IMR-90 (cell line): ENCODE measurements at regions not wholly inside any gene's neighbourhood (a gene's known extent, or its start where the extent isn't known, plus 50 kb on each side); places are given as distances from the start of the nearest gene placed in this dataset.

Experiments
- ATAC-seq: fragments of 200-7000 bp; cut with Tn5 transposase; 2 replicates; pipeline ENCODE4 v1.9.1; 2020; ENCODE audit warnings: low read depth, mild to moderate bottlenecking, moderate library complexity
- BruUV-seq: library from RNA; stranded (reverse); fragments of 400-500 nt; replicated peaks from 2 replicates; lab custom pipeline; 2021; lab: Mats Ljungman, UMichigan
- CTCF ChIA-PET: fragments of 300-600 bp; formaldehyde crosslinking; extraction: SDS; loops from one replicate; lab custom pipeline; 2021; ENCODE audit warnings: antibody characterized with exemption; lab: Yijun Ruan, JAX
- POLR2A ChIA-PET: fragments of 300-600 bp; sonication (Branson Sonifier 250); formaldehyde crosslinking; loops from one replicate; lab custom pipeline; 2022; ENCODE audit warnings: antibody characterized with exemption; ENCODE audit not compliant: unreplicated experiment; lab: Charles Lee
- DNase-seq: peaks from one replicate; pipeline ENCODE4 v3.0.0; 2013
- H2AFZ ChIP-seq: replicated peaks from 2 replicates; pipeline ENCODE3; 2013; ENCODE audit warnings: low read length, mild to moderate bottlenecking; ENCODE audit not compliant: poor library complexity
- H2AK5ac ChIP-seq: 2 replicates; pipeline ENCODE4 v1.6.1; 2013; ENCODE audit warnings: low read depth, low read length, inconsistent platforms
- H2AK9ac ChIP-seq: replicated peaks from 2 replicates; pipeline ENCODE3; 2013; ENCODE audit warnings: mild to moderate bottlenecking, low read depth, low read length, moderate library complexity; ENCODE audit not compliant: poor library complexity
- H2BK120ac ChIP-seq: 2 replicates; pipeline ENCODE4 v1.6.1; 2013; ENCODE audit warnings: low read depth, low read length, inconsistent platforms
- H2BK15ac ChIP-seq: 3 replicates; pipeline ENCODE4 v1.6.1; 2013; ENCODE audit warnings: low read depth, low read length, inconsistent platforms
- H2BK20ac ChIP-seq: 2 replicates; pipeline ENCODE4 v1.6.1; 2013; ENCODE audit warnings: low read depth, mild to moderate bottlenecking, inconsistent platforms, low read length, moderate library complexity
- H2BK5ac ChIP-seq: 2 replicates; pipeline ENCODE4 v1.6.1; 2013; ENCODE audit warnings: mild to moderate bottlenecking, low read depth, low read length, inconsistent platforms; ENCODE audit not compliant: poor library complexity, severe bottlenecking
- H3K14ac ChIP-seq: replicated peaks from 2 replicates; pipeline ENCODE4 v1.6.1; 2013; ENCODE audit warnings: low read depth, low read length, inconsistent platforms
- H3K18ac ChIP-seq: 2 replicates; pipeline ENCODE4 v1.6.1; 2013; ENCODE audit warnings: low read depth, low read length, control low read depth
- H3K23ac ChIP-seq: 2 replicates; pipeline ENCODE4 v1.6.1; 2013; ENCODE audit warnings: low read depth, low read length, inconsistent platforms
- H3K27ac ChIP-seq: 2 replicates; pipeline ENCODE4 v1.5.1; 2013; ENCODE audit warnings: mild to moderate bottlenecking, control low read depth, low read length; ENCODE audit not compliant: insufficient read depth
- H3K27me3 ChIP-seq: 2 replicates; pipeline ENCODE4 v1.6.1; 2013; ENCODE audit warnings: low read length; ENCODE audit not compliant: control insufficient read depth, insufficient read depth
- H3K36me3 ChIP-seq: 2 replicates; pipeline ENCODE4 v1.6.1; 2013; ENCODE audit warnings: low read length, mixed read lengths; ENCODE audit not compliant: control insufficient read depth, insufficient read depth
- H3K4ac ChIP-seq: 2 replicates; pipeline ENCODE4 v1.6.1; 2013; ENCODE audit warnings: low read depth, low read length, inconsistent platforms
- H3K4me1 ChIP-seq: 2 replicates; pipeline ENCODE4 v1.6.1; 2013; ENCODE audit warnings: low read length, mixed read lengths; ENCODE audit not compliant: control insufficient read depth, insufficient read depth
- H3K4me2 ChIP-seq: 2 replicates; pipeline ENCODE4 v1.6.1; 2013; ENCODE audit warnings: low read depth, mild to moderate bottlenecking, control low read depth, low read length, moderate library complexity
- H3K4me3 ChIP-seq: 2 replicates; pipeline ENCODE4 v1.5.1; 2013; ENCODE audit warnings: low read depth, mild to moderate bottlenecking, control low read depth, low read length, moderate library complexity; ENCODE audit not compliant: insufficient read depth
- H3K56ac ChIP-seq: 2 replicates; pipeline ENCODE4 v1.6.1; 2013; ENCODE audit warnings: low read length, inconsistent platforms; ENCODE audit not compliant: insufficient read depth; ENCODE audit errors: extremely low read depth
- H3K79me1 ChIP-seq, 2 experiments: 2 replicates each; pipeline ENCODE4 v1.6.1; 2013; ENCODE audit warnings: low read length in 2 of 2, inconsistent platforms in 1 of 2, low read depth in 1 of 2
- H3K9ac ChIP-seq: 2 replicates; pipeline ENCODE4 v1.6.1; 2013; ENCODE audit warnings: low read depth, low read length, control low read depth
- H3K9me1 ChIP-seq: 2 replicates; pipeline ENCODE4 v1.6.1; 2013; ENCODE audit warnings: low read length, inconsistent platforms; ENCODE audit not compliant: insufficient read depth
- H3K9me3 ChIP-seq: 2 replicates; pipeline ENCODE4 v1.6.1; 2013; ENCODE audit warnings: low read length; ENCODE audit not compliant: control insufficient read depth, insufficient read depth
- H4K20me1 ChIP-seq: 2 replicates; pipeline ENCODE4 v1.6.1; 2013; ENCODE audit warnings: low read length, inconsistent platforms; ENCODE audit not compliant: insufficient read depth
- H4K5ac ChIP-seq: 2 replicates; pipeline ENCODE4 v1.6.1; 2013; ENCODE audit warnings: mild to moderate bottlenecking, low read depth, low read length, control low read depth
- H4K8ac ChIP-seq, 2 experiments: 2 replicates each; pipeline ENCODE4 v1.6.1; 2013; ENCODE audit warnings: low read depth in 2 of 2, low read length in 2 of 2, control low read depth in 1 of 2, inconsistent platforms in 1 of 2
- H4K91ac ChIP-seq: 2 replicates; pipeline ENCODE4 v1.6.1; 2013; ENCODE audit warnings: low read depth, low read length, inconsistent platforms; ENCODE audit not compliant: insufficient read depth
- BHLHE40 ChIP-seq: fragments of 150-350 bp; IDR thresholded peaks from 2 replicates; pipeline ENCODE4 v1.6.1; 2016; ENCODE audit warnings: mild to moderate bottlenecking, low read depth, low read length
- CEBPB ChIP-seq: IDR thresholded peaks from 2 replicates; pipeline ENCODE4 v1.6.1; 2012; ENCODE audit warnings: low read depth, low read length, improper control_type of control experiment
- FOS ChIP-seq: fragments of 150-350 bp; IDR thresholded peaks from 2 replicates; pipeline ENCODE4 v1.6.1; 2016; ENCODE audit warnings: low read depth, low read length
- MAZ ChIP-seq: IDR thresholded peaks from 2 replicates; pipeline ENCODE4 v1.6.1; 2012; ENCODE audit warnings: low read depth, mild to moderate bottlenecking, low read length, improper control_type of control experiment, moderate library complexity, borderline replicate concordance
- WGBS, 2 experiments: methylation state at CpG; one replicate each; pipeline versions ENCODE4 v1.1.5 to v1.1.7; 2013; ENCODE audit warnings: missing lambda C conversion rate in 2 of 2; ENCODE audit not compliant: insufficient read length in 1 of 2; ENCODE audit errors: extremely low coverage in 2 of 2; 5-methylcytosine and 5-hydroxymethylcytosine counted together
- dilution Hi-C: fragments of 300-500 bp; cut with HindIII; formaldehyde crosslinking; loops from one replicate; pipeline ENCODE4 v1.14.3; 2018; ENCODE audit warnings: low sequenced_read_pairs; ENCODE audit not compliant: unreplicated experiment
- in situ Hi-C: fragments of 300-500 bp; cut with MboI; formaldehyde crosslinking; loops from 3 replicates; pipeline ENCODE4 v1.14.3; 2019; ENCODE audit warnings: low sequenced_read_pairs, inconsistent platforms, mixed read lengths
- intact Hi-C: fragments of 100-400 bp; cut with micrococcal nuclease; formaldehyde crosslinking; loops from 2 replicates; pipeline ENCODE4 v1.10.0; 2022

GRCh38 chr17:77716289-77716926, 242.1 kb upstream of the TNRC6C start:
- H2BK120ac ChIP-seq, result no peak overlapping the region
- H2BK20ac ChIP-seq, result no peak overlapping the region
- no peak overlapping the region for H3K23ac ChIP-seq
- no peak overlapping the region for H4K91ac ChIP-seq
- intact Hi-C loops, result no loop called here
- POLR2A ChIA-PET, result no interaction called here
- no peak for DNase-seq
- H3K79me1 ChIP-seq, result no peaks in the 10 kb centered on the region
- H4K8ac ChIP-seq, result no peak overlapping the region
- no peak overlapping the region for H3K4me3 ChIP-seq
- dilution Hi-C loops, result no loop called here
- H2AK9ac ChIP-seq, result no peak overlapping the region
- no peak overlapping the region for H3K9ac ChIP-seq
- H2AFZ ChIP-seq, result no peak overlapping the region
- no peak overlapping the region for H2BK15ac ChIP-seq
- no peak overlapping the region for H4K5ac ChIP-seq
- no peaks in the 10 kb centered on the region for H3K36me3 ChIP-seq
- H2AK5ac ChIP-seq, result no peak overlapping the region
- no peaks in the 10 kb centered on the region for H4K20me1 ChIP-seq
- no peak overlapping the region for H3K4ac ChIP-seq
- H3K27me3 ChIP-seq, result no peaks in the 10 kb centered on the region; the same call in none of the 2 replicates
- TF ChIP-seq CEBPB, result peak; percentile 72
- TF ChIP-seq MAZ, result no peak
- TF ChIP-seq FOS, result no peak
- no peak for TF ChIP-seq BHLHE40
- H2BK5ac ChIP-seq, result no peak overlapping the region
- no peak overlapping the region for H3K18ac ChIP-seq
- H3K56ac ChIP-seq, result no peak overlapping the region
- no peaks in the 10 kb centered on the region for H3K9me1 ChIP-seq
- no peaks in the 10 kb centered on the region for H3K9me3 ChIP-seq
- no peak overlapping the region for H3K4me2 ChIP-seq
- H3K4me1 ChIP-seq, result no peaks in the 10 kb centered on the region
- CTCF ChIA-PET, result no interaction called here
- no peak for ATAC-seq
- H3K14ac ChIP-seq, result no peak overlapping the region
- no TSS peak for BruUV-seq
- H3K27ac ChIP-seq, result no peak overlapping the region
- WGBS, 2 experiments, result no CpG with 5 or more reads among the region's 1 CpG
- in situ Hi-C loops, result no loop called here
